Thyroid gland (tissue), 4 donors: ENCODE measurements at regions not wholly inside any gene's neighbourhood (a gene's known extent, or its start where the extent isn't known, plus 50 kb on each side); places are given as distances from the start of the nearest gene placed in this dataset.

ENCODE experiments used
- POLR2A ChIP-seq, 2 donors: fragments of 450-650 bp; IDR thresholded peaks; one replicate each; pipeline ENCODE4 v1.6.1; 2017; ENCODE audit warnings: antibody characterized with exemption in 2 of 2, mild to moderate bottlenecking in 2 of 2, moderate library complexity in 1 of 2
- TF ChIP-seq, protein P1 (sequence below), 6 experiments: fragments of 200-600 bp in 3 of 6; fragments of 450-650 bp in 3 of 6; sonication (generic) in 3 of 6; IDR thresholded peaks; one replicate each; pipeline ENCODE4 v1.5.1; 2016 to 2019; ENCODE audit warnings: antibody characterized with exemption in 6 of 6, mild to moderate bottlenecking in 2 of 6, inconsistent platforms in 1 of 6, moderate library complexity in 1 of 6

DNA sequence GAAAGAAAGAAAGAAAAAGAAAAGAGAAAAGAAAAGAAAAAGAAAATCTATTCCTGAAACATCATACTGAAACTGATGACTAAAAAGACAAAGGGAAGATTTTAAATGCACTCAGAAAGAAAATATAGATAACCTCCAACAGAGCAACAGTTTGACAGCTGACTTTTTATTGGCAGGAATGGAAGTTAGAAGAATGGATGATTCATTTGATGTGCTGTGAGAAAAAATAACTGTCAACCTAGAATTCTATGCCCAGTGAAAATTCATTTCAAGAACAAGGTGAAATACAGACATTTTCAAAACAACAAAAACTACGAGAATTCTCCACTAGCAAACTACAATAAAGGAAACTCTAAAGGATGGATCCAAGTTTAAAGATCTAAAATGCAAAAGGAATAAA lies 50.5 kb upstream of the HSPA12A start:
- TF ChIP-seq, protein P1, sequence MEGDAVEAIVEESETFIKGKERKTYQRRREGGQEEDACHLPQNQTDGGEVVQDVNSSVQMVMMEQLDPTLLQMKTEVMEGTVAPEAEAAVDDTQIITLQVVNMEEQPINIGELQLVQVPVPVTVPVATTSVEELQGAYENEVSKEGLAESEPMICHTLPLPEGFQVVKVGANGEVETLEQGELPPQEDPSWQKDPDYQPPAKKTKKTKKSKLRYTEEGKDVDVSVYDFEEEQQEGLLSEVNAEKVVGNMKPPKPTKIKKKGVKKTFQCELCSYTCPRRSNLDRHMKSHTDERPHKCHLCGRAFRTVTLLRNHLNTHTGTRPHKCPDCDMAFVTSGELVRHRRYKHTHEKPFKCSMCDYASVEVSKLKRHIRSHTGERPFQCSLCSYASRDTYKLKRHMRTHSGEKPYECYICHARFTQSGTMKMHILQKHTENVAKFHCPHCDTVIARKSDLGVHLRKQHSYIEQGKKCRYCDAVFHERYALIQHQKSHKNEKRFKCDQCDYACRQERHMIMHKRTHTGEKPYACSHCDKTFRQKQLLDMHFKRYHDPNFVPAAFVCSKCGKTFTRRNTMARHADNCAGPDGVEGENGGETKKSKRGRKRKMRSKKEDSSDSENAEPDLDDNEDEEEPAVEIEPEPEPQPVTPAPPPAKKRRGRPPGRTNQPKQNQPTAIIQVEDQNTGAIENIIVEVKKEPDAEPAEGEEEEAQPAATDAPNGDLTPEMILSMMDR (IDR thresholded peaks at IDR 0.05), result no peak
- no peak for TF ChIP-seq POLR2A (IDR thresholded peaks at IDR 0.05)
